HG03457 (cell line): ENCODE measurements at regions not wholly inside any gene's neighbourhood (a gene's known extent, or its start where the extent isn't known, plus 50 kb on each side); places are given as distances from the start of the nearest gene placed in this dataset.

Source experiments
- ATAC-seq: cut with Tn5 transposase; IDR thresholded peaks from one replicate; pipeline ENCODE4 v1.9.1; 2021; ENCODE audit warnings: moderate number of reproducible peaks; ENCODE audit not compliant: unreplicated experiment

DNA sequence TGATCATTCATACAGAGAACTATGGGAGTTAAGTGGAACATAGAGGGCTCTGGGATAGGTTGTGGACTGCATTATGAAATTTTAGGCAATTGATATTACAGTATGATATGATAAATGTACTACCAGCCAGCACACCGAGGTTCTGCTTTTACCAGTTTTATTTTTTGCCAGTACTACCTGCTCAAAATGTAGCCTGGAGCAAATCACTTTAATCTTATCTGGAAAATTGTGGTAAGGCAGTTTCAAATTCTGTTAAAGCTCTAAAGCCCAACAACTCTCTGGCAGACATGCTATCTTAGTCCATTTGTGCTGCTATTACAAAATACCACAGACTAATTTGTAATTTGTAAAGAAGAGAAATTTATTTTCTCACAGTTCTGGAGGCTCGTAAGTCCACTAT, 474.9 kb upstream of the CWC22 start:
- no peak for ATAC-seq

DNA sequence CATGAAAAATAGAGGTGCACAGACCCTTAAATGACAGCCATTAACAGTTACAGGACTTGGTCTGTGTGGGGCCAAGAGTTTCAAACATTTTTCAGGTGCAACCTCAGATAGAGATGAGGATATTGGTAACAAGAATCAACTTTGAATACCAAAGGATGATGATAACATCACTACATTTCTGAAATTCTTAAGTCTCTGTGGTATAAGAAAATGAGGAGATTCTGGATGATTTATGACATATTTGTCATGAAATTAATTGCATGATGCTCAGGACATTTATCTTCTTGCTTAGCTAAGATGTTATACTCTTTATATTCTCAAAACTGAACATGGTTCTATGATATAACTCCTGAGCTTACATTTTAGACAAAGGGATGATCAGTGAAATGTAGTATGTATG, 471.8 kb upstream of the CWC22 start:
- ATAC-seq: no peak

DNA sequence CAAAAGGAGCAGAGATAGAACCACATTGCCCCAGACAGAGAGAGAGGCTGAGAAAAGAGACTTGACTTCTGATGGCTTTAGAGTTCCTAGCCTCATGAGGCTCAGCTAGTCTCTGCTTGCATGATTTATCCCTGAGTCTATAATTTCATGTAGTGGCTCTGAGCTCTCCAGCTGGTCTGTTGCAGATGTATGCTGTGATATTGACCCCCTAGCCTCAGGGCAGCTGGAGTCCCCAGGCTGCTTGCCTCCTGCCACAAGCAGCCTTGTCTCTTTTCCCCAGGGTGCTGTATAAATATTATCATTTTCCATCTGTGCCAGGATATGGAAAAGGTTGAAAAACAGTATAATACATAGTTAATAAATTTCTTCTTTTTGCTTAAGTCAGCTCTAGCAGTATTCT, 467.6 kb upstream of the CWC22 start:
- no peak for ATAC-seq

DNA sequence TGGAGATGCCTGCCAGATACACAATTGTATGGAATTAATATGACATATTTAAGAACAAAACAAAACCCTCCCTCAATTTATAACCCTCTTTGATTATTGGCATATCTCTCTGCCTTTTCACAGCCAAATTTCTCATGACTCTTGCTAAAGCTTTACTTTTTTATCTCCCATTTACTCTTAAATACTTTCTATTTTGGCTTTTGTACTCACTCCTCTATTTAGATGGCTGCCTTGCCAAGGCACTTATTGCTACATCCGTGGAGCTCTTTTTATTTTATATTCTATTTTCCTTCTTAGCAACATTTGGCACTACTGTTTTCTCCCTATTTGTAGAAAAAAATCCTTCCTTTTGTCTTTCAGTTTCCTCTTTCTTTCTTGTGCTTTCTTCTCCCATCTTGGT, 466.4 kb upstream of the CWC22 start:
- no peak for ATAC-seq

DNA sequence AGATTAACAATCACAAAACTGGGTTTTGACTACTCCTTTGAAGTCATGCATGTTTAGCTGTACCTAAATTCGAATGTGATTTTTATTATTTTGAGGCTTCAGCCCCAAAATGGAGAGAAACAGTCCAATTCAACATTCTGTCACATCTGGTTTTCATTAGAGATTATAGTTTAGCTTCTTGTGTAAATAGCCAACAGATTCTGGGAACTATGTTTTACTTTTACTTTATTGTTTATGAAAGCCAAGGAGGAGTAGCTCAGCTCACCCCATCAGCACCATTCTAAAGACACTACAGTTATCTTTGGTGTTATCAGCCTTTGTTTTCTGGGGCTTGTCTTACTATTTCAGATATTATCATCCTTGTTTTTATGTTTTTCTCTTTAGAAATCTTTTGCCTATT, 465.0 kb upstream of the CWC22 start:
- ATAC-seq: no peak

DNA sequence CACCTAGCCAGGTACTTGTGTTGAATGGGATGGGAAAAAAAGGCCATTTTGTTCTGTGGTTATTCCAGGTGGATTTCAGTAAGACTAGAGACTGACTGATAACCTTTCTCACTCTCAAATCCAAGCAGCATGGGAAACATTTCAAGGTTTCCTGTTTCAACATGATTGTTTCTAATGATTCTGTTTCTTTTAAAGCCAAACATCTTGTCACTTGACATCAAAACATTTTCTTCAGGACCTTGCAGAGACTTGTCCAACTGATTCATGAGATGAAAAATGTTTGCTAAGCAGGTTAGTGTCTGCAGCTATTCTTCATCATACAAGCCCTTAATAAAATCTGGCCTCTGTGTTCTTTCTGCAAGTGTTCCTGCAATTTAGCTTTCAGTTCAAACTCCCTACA, 456.5 kb upstream of the CWC22 start:
- no peak for ATAC-seq

DNA sequence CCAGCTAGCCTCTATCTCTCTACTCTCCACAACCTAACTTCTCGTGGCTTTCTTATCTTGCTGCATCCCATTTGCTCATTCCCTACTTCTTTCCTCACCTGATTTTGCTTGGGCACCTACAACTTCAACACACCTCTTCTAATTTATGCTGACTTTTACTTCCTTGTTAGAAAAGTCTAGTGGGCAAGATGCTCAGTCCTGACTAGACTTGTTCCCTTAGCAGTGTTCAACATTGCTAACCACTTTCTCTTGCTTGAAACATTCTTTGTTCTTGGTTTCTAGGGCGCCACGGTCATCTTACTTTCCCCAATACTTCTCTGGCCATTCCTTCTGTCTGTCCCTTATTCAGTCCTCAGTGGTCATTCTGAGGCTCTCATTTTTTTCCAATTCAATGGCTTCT, 454.7 kb upstream of the CWC22 start:
- no peak for ATAC-seq

DNA sequence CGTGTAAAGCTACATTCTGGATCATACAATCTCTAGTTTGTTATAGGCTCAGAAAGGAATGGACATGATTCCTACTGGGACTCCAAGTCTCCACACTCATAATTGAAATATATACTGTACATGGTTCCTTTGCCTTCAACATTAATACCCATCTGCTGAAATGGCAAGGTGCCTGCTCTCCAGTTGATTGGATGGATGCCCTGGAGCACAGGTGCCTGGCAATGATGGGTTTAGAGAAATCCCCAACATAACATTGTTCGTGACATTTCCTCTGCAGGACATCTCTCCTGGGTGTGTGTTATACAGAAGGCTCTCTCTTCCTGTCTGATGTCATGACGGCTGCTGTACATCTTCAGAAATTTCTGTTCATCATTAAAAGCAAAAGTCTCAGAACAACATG, 449.7 kb upstream of the CWC22 start:
- no peak for ATAC-seq

DNA sequence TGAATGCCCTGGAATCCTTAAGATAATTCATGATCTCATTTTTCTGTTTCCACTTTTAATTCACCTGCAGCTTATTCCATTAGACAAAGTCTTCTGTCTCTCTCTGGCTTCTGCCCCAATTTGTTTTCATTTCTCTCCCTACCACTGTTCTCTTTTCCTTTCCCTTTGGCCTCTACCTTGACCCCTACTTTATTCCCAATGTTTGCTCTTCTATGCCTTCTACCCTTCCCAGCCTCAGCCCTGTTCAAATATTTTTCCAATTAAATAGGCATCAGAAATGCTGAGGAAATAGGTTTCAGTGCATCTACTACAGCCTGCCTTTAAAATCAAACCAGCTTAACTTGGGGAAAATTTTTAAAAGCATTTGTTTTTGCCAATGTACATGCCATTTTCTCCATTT, 443.7 kb upstream of the CWC22 start:
- ATAC-seq: no peak

DNA sequence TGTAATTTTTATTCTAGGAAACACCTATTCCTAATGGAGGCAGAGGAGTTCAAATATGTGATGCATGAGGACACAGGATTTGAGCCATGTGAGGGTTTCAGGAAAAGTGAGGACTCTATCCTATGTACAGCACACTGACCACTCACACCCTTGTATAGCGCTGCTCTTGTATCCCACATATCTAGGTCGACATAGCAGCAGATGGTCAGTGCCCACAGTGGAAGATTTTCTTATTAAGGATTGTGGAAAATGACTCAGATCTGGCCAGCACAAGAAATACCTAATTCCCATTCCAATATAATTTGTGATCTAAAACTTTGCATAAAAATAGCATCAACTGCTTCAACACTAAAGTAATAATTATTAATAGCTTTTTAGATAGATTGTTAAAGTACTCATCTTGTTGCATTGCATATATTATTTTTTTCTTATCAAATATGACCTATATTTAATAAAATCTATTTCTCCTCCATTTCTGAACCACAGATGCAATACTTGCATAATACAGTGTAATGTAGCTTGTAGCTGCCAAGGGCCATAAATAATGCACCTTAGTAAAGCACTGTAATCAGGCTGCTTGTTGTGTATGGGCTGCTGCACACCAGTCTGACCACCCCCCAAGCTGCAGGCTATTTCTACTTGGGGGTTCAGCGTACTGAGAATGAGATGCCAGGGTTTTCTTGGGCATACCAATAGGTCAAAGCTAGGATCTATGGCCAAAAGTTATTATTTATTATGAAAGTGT, 442.2 kb upstream of the CWC22 start:
- ATAC-seq: no peak

DNA sequence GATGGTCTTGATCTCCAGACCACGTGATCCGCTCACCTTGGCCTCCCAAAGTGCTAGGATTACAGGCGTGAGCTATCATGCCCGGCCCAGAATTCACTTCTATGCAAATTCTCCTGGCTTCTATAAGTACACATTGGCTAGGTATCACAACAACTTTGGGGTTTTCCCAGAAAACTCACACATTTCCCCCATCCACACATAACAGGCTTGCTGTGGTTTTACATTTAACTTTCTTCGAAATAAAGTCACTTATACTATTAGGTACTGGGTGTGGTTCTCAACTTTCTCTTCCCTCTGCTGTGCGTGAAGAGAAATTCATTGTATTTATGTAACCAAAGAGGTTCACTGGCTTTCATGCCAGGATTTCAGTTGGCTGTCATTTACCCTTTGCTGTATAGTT, 439.4 kb upstream of the CWC22 start:
- no peak for ATAC-seq

DNA sequence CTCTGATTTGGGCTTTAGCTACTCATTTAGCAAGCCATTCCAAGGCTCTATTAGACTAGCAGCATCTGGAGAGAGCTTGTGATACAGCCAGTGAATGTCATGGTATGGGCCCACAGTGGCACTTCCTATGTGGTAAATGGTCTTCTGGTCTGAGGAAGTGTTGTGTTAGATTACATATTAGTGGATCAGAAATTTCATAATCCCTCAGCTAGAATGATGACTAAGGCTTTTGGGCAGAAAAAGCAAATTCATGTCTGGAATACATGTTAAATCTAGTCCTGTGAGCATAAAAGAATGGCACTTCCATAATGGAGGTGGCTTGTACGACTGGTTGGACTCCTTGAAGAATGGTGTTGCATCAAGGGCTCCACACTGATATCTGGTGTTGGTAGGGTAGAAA, 436.8 kb upstream of the CWC22 start:
- no peak for ATAC-seq

DNA sequence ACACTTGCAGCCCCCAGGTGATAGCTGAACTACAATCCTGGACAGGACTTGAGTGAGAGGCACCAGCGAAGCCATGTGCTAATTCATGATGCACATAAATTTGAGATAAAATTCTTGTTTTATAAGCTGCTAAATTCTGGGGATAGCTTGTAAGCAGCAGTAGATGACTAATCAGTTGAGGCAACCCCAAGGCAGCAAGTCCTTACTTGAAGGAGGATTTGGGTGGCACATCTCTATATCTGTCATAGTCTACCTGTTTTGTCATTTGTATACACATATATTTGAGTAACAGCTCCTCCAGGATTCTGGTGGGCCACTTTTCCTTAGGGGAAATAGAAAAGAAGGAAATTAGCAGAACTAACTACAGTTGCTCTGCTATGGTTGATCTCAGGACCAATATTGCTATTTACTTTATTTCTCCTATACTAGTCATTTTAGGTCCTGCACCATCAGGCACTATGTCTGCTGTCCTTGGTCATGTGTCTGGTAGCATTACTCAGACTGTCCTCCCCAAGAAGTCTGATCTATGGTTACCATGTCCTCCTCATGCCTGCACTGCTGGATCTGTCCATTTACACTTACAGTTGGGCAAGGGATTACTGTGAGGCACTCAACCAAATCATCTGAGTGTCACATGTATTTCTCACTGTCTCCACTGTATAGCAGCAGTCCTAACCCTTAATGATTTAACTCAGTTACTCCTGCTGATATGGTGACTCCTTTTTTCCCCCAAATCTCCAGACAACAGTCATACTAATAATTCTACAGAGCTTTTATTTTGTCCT, 436.0 kb upstream of the CWC22 start:
- ATAC-seq: no peak

DNA sequence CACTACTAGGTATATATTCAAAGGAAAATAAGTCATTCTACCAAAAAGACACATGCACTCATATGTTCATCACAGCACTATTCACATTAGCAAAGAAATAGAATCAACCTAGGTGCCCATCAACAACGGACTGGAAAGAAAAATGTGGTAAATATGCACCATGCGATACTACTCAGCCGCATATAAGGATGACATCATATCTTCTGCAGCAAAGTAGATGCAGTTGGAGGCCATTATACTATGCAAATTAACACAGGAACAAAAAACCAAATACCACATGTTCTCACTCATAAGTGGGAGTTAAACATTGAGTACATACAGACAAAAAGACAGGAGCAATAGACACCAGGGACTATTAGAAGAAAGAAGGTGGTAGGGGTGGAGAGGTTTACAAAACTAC, 412.1 kb upstream of the CWC22 start:
- ATAC-seq: no peak

DNA sequence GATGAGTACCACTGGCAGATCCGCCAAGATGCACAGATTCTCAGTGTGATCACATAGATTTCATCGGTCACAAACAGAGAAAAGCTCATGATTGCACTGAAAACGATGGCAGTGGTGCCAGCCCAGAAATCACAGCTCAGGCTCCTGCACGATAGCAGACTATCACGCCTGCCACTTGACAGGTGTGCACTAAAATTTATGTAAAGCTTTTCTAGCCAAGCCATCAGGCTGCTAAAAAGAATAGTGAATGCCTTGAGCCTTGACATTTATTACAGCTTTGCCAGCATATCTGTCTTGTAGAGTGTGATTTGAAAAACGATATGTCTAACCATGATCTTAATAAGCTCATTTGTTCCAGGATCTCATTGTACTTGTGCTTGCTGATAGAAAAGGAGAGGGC, 409.5 kb upstream of the CWC22 start:
- ATAC-seq: no peak

DNA sequence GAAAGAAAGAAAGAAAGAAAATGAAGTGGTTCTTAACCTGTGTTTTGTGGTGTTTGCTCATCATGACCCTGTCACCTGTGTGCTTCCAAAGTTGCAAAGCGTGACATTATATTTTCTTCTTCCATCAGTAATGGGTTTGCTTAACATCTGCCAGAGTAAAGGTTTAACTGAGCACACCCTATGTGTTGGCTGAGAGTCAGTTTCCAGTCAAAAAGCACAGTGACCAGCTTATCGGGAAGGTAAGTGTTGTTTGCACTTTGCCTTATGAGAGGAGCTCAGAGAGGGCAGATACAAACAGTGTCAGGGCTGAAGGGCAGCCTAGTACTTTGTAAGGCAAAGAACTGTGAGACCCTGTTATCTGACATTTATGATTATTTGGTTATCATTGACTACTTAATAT, 406.2 kb upstream of the CWC22 start:
- ATAC-seq: no peak

DNA sequence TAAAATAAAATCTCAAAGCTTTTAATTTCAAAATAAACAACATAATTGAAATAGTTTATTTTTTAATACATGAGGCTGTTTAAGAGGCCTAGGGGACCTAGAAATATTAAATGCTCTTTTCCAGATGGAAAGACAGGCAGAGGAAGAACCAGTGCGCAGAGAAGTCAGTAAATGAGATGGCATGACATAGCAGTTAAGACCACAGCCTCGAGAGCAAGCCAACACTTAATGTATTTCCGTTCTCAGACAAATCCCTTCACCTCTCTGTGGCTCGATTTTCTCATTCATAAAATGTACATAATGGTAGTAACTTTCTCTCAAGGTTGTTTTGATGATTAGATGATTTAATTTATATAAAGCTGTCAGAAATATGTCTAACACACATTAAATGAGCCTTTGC, 405.1 kb upstream of the CWC22 start:
- ATAC-seq: no peak

DNA sequence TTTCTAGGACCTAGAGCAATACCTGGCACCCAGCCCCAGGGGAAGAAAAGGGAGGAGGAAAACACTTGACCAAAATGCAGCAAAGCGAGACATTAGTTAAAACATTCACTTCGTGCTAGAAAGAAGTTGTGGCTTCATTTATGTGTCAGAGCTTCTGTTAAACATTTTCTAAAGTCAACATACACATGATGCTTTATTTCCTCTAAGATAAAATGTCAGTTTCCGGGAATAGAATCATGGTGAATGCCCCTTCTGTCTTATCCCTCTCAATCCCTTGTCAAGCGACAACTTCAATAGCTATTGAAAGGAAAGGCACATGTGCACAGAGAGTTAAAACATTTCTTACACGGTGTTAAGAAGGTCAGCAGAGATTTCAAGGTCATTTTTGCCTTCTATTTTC, 404.6 kb upstream of the CWC22 start:
- ATAC-seq: no peak

DNA sequence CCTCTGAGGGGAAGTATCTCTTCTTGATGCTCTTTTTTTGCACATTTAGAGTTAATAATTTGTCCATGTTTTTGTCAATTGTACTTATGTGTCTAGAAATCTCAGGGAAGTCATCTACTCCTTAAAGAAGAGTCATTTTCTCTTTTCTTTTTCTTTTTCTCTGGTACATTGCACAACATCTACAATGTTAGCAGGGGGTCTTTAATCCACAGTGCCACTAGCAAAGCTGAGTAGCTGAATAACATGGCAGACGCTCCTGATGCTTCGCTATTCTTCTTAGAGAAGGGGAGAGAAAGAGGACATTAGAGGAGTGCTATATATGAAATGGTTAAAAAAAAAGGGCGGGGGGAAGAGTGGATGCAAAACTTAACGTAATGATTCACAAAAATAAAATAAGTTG, 399.6 kb upstream of the CWC22 start:
- no peak for ATAC-seq

DNA sequence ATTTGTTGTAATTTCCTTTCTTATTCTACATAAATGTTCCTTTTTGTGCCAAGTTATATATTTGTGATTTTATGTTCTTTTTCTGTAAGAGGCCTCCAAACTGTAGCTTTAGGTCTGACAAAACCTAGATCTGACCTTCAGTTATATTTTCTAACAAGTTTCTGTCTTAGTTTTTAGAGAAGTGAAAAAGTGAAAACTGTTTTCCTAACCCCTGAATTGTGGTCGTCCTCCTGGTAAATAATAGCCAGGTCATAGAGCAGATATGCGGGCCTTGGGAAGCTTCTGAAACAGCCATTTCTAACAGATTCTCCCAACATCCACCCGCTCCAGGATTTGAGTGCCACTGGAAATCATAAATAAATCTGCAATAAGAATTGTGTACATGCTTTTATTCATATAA, 398.4 kb upstream of the CWC22 start:
- ATAC-seq: no peak

DNA sequence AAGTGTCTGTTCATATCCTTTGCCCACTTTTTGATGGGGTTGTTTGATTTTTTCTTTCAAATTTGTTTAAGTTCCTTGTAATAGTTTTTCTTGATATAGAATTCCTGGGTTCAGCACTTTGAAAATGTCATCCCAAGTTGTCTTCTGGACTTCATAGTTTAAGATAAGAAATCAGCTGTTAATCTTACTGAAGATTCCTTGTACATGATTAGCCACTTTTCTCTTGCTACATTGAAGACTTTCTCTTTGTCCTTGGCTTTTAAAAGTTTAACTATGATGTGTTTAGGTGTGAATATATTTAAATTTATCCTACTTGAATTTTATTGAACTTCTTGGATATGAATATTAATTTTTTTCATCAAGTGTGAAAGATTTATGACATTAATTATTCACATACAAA, 387.2 kb upstream of the CWC22 start:
- no peak for ATAC-seq

DNA sequence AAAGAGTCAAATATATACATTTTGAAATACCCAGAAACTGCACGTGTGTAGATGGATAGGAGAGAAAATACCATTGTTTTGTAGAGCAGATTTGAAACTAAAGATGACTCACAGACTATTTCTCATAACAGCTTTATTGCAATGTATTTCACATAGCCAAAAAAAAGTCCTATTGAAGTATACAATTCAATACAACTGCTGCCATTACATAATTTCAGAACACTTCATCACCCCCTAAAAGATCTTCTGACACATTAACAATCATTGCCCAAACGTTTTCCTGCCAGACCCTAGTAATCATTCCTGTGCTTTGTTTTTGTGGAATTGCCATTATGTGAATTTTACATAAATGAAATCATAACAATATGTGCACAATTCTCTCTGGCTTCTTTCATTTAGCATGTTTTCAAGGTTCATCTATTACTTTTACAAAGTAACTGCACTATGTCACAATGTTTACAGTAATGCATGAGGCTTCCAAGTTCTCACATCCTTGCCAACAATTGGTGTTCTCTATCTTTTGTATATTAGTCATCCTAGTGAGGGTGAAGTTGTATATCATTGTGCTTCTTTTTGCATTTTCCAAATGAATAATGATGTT, 378.6 kb upstream of the CWC22 start:
- ATAC-seq: no peak
